Tibial artery (tissue), 4 donors: ENCODE measurements at regions not wholly inside any gene's neighbourhood (a gene's known extent, or its start where the extent isn't known, plus 50 kb on each side); places are given as distances from the start of the nearest gene placed in this dataset.
"Not testable (repeated sequence)": the region's sequence is repeated elsewhere in the genome, so short reads cannot be mapped to it uniquely, and the experiment has no call there.

Source experiments
- DNase-seq, 2 donors: peaks; one replicate each; pipeline ENCODE4 v3.0.0-alpha.2; 2019
- H3K27ac ChIP-seq, 2 donors: fragments of 200-600 bp; sonication (generic) in 1 of 2; 1 replicate in 1 of 2; 2 replicates in 1 of 2; pipeline ENCODE4 v1.5.1; 2018 to 2019; ENCODE audit warnings: mild to moderate bottlenecking in 1 of 2
- H3K27me3 ChIP-seq, 2 donors: fragments of 200-600 bp; sonication (generic) in 1 of 2; one replicate each; pipeline versions ENCODE4 v1.5.1 to v1.6.0; 2016 to 2019
- H3K36me3 ChIP-seq, 3 donors: fragments of 200-600 bp; sonication (generic) in 2 of 3; one replicate each; pipeline ENCODE4 v1.5.1; 2016 to 2019; ENCODE audit warnings: mild to moderate bottlenecking in 2 of 3
- H3K4me1 ChIP-seq, 4 donors: fragments of 200-600 bp; sonication (generic) in 2 of 4; 1 replicate in 3 of 4; 2 replicates in 1 of 4; pipeline ENCODE4 v1.5.1; 2016 to 2019
- H3K4me3 ChIP-seq, 2 donors: fragments of 200-600 bp; sonication (generic) in 1 of 2; 1 replicate in 1 of 2; 2 replicates in 1 of 2; pipeline ENCODE4 v1.5.1; 2018 to 2019; ENCODE audit warnings: mild to moderate bottlenecking in 2 of 2
- H3K9me3 ChIP-seq, 3 donors: fragments of 200-600 bp; sonication (generic) in 1 of 3; one replicate each; pipeline ENCODE4 v1.5.1; 2016 to 2019
- CTCF ChIP-seq, 2 experiments: fragments of 200-600 bp in 1 of 2; fragments of 450-650 bp in 1 of 2; IDR thresholded peaks; one replicate each; pipeline ENCODE4 v1.5.1; 2017 to 2019; ENCODE audit warnings: antibody characterized with exemption in 2 of 2, mild to moderate bottlenecking in 1 of 2, moderate library complexity in 1 of 2
- intact Hi-C: fragments of 100-400 bp; cut with DNase I; formaldehyde crosslinking; loops from one replicate; pipeline ENCODE4 v1.15.0; 2023; ENCODE audit warnings: low total_unique reads

DNA sequence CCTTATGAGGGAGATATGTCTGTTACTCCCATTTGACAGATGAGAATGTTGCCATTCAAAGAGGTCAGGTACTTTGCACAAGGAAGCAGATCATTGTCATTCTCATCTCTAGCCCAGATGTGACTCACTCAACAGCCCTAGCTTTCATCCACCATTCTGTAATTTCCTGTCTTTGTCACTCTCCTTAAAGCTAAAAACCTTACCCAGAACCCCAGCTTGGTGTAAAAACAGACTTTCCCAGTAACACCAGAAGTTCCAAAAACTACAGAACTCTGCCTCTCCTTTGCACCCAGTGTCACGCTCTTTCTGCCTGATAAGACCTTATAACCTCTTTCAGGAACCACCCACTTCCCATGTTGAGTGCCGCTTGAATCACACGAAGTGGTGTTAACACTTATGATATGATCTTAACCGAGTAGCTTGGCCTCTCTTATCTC lies 89.1 kb upstream of the SP4 start:
- TF ChIP-seq CTCF (IDR thresholded peaks at IDR 0.05), result no peak
- Histone ChIP-seq H3K27ac (no peak overlapping the region), H3K9me3 (no peaks in the 10 kb centered on the region), H3K4me1 (no peaks in the 10 kb centered on the region), H3K36me3 (no peaks in the 10 kb centered on the region), H3K4me3 (no peak overlapping the region), H3K27me3 (no peaks in the 10 kb centered on the region)
- no peak for DNase-seq
- intact Hi-C loops, result no loop called here

DNA sequence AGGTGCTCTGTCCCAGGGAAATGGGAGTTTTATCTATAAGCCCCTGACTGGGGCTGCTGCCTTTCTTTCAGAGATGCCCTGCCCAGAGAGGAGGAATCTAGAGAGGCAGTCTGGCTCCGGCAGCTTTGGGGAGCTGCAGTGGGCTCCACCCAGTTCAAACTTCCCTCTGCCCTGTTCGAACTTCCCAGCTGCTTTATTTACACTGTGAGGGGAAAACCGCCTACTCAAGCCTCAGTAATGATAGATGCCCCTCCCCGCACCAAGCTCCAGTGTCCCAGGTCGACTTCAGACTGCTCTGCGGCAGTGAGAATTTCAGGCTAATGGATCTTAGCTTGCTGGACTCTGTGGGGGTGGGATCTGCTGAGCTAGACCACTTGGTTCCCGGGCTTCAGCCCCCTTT lies 83.0 kb upstream of the SP4 start:
- H3K9me3 ChIP-seq, H3K4me1 ChIP-seq, H3K27me3 ChIP-seq, DNase-seq, H3K27ac ChIP-seq, H3K4me3 ChIP-seq, H3K36me3 ChIP-seq, intact Hi-C loops: not testable (repeated sequence)

DNA sequence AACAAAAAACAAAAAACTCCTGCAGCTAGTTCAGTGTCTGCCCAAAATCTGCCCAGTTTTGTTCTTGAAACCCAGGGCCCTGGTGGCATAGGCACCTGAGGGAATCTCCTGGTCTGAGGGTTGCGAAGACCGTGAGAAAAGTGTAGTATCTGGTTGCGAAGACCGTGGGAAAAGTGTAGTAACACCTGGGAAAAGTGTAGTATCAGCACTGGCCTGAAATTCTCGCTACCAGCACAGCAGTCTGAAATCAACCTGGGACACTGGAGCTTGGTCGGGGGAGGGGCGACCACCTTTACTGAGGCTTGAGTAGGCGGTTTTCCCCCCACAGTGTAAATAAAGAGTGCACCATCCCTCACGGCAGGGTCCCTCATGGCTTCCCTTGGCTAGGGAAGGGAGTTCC lies 82.5 kb upstream of the SP4 start:
- H3K4me1 ChIP-seq, result no peaks in the 10 kb centered on the region
- no peak for DNase-seq
- H3K4me3 ChIP-seq, result no peak overlapping the region
- H3K27me3 ChIP-seq, result peaks cover 0 to 3% of the 10 kb centered on the region in 2 donors
- H3K36me3 ChIP-seq, result no peaks in the 10 kb centered on the region
- no peaks in the 10 kb centered on the region for H3K9me3 ChIP-seq
- no peak for TF ChIP-seq CTCF (IDR thresholded peaks at IDR 0.05)
- intact Hi-C loops, result no loop called here
- no peak overlapping the region for H3K27ac ChIP-seq

GRCh38 chr7:21346297-21346696 lies 81.6 kb upstream of the SP4 start:
- intact Hi-C loops, result no loop called here
- no peak overlapping the region for H3K27ac ChIP-seq
- TF ChIP-seq CTCF (IDR thresholded peaks at IDR 0.05), result no peak
- H3K36me3 ChIP-seq, result no peaks in the 10 kb centered on the region
- H3K4me3 ChIP-seq, result no peak overlapping the region
- H3K27me3 ChIP-seq, result peaks cover 0 to 5% of the 10 kb centered on the region in 2 donors
- no peak for DNase-seq
- no peaks in the 10 kb centered on the region for H3K4me1 ChIP-seq
- H3K9me3 ChIP-seq, result no peaks in the 10 kb centered on the region

- no peaks in the 10 kb centered on the region for H3K9me3 ChIP-seq
- H3K4me1 ChIP-seq, result no peaks in the 10 kb centered on the region
- no peak overlapping the region for H3K27ac ChIP-seq
- no peaks in the 10 kb centered on the region for H3K36me3 ChIP-seq
- peaks cover 0 to 2% of the 10 kb centered on the region in 2 donors for H3K27me3 ChIP-seq
- no peak overlapping the region for H3K4me3 ChIP-seq
- no peak for TF ChIP-seq CTCF (IDR thresholded peaks at IDR 0.05)
- DNase-seq, result no peak
- intact Hi-C loops, result no loop called here
Measured at GRCh38 chr7:21352540-21353387, 75.1 kb upstream of the SP4 start.

GRCh38 chr7:21353388-21353780 lies 74.5 kb upstream of the SP4 start:
- Histone ChIP-seq H3K9me3 (no peaks in the 10 kb centered on the region), H3K27me3 (peaks cover 0 to 2% of the 10 kb centered on the region in 2 donors), H3K4me3 (no peak overlapping the region), H3K36me3 (no peaks in the 10 kb centered on the region), H3K27ac (no peak overlapping the region), H3K4me1 (no peaks in the 10 kb centered on the region)
- intact Hi-C loops, result no loop called here
- DNase-seq, result no peak
- TF ChIP-seq CTCF (IDR thresholded peaks at IDR 0.05), result no peak
